ENCODE measurements at regions not wholly inside any gene's neighbourhood (a gene's known extent, or its start where the extent isn't known, plus 50 kb on each side); places are given as distances from the start of the nearest gene placed in this dataset.
"Not testable (repeated sequence)": the region's sequence is repeated elsewhere in the genome, so short reads cannot be mapped to it uniquely, and the experiment has no call there.

- Mint-ChIP-seq H3K36me3 (ENCODE audit: low read depth) (no peaks in the 10 kb centered on the region), H3K9me3 (no peaks in the 10 kb centered on the region), H3K27ac (no peak overlapping the region), H3K4me3 (no peak overlapping the region), H3K4me1 (ENCODE audit: low read depth) (no peaks in the 10 kb centered on the region), H3K27me3 (ENCODE audit: insufficient read depth) (peaks cover 8% of the 10 kb centered on the region)
- no peak for DNase-seq (ENCODE audit: low spot score)
- intact Hi-C loops (cut with micrococcal nuclease): no loop called here
Measured at GRCh38 chr20:4326195-4327065, 77.3 kb upstream of the ADRA1D start.

DNA sequence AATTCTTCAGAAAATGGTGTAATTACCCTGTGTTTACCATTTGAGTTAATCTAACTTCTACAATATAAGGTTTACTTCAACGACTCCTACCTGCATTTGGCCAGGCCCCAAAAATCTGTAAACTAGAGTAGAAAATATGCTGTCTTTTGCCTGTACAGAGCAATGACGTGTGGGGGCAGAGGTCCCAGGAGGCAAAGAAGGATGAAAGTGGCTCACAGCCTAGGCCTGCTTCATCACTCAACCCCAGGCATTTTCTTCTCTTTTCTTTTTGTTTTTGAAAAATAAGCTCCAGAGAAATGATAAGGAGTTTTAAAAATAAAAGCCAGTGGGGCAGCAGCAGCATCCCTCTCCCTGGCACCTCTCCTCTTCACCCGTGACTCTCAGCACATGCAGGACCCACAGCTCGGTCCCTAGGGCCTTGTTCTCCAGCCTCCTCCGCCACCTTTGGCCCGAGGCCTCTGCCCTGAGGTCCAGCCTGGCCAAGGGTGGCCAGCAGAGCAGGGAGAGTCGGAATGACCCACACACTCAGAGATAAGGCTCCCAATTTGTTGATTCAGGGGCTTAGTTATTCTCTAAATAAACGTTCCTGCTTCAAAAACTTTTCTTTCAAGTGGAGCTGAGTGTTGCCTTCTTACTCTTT is 76.6 kb upstream of the ADRA1D start:
- Mint-ChIP-seq H3K27me3 (ENCODE audit: insufficient read depth) (peaks cover 8% of the 10 kb centered on the region), H3K27ac (no peak overlapping the region), H3K4me3 (no peak overlapping the region), H3K4me1 (ENCODE audit: low read depth) (no peaks in the 10 kb centered on the region), H3K36me3 (ENCODE audit: low read depth) (no peaks in the 10 kb centered on the region), H3K9me3 (no peaks in the 10 kb centered on the region)
- DNase-seq (ENCODE audit: low spot score): no peak
- intact Hi-C loops (cut with micrococcal nuclease): no loop called here

DNA sequence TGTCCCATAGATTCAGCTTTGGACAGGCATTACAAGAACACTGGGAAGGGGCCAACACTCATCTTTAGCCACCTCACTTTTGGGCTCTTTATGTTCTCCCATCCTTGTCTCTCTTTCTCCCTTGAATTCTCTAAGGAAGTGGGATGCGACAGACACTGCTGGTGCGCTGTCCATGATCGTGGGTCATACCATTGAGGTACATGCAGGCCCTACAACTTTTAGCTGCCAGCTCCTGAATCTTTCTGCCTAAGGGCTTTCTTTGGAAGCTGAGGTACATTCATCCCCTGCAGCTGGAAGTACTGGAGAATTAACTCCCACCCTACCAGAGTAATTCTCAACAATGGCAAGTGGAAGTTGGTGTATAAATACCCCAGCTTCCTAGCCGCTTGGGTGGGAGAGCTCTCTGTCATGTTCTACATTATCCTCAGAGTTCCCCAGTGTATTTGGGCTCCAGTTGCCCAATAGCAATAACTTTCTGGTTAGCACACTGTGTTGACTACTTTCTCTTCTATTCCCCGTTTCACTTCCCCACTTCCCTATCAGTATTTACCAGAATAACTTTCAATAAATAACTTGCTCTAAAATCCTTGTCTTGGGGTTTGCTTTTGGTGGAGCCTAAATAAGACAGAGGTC is 75.6 kb upstream of the ADRA1D start:
- no peaks in the 10 kb centered on the region for H3K36me3 Mint-ChIP-seq (ENCODE audit: low read depth)
- H3K9me3 Mint-ChIP-seq: no peaks in the 10 kb centered on the region
- no peaks in the 10 kb centered on the region for H3K4me1 Mint-ChIP-seq (ENCODE audit: low read depth)
- no peak overlapping the region for H3K4me3 Mint-ChIP-seq
- H3K27me3 Mint-ChIP-seq (ENCODE audit: insufficient read depth): peaks cover 6% of the 10 kb centered on the region
- no peak overlapping the region for H3K27ac Mint-ChIP-seq
- intact Hi-C loops (cut with micrococcal nuclease): no loop called here
- no peak for DNase-seq (ENCODE audit: low spot score)

- Mint-ChIP-seq H3K27ac (no peak overlapping the region), H3K36me3 (ENCODE audit: low read depth) (no peaks in the 10 kb centered on the region), H3K4me1 (ENCODE audit: low read depth) (no peaks in the 10 kb centered on the region), H3K27me3 (ENCODE audit: insufficient read depth) (peaks cover 6% of the 10 kb centered on the region), H3K4me3 (no peak overlapping the region), H3K9me3 (no peaks in the 10 kb centered on the region)
- intact Hi-C loops (cut with micrococcal nuclease): no loop called here
- DNase-seq (ENCODE audit: low spot score): no peak
Measured at GRCh38 chr20:4322499-4322898, 73.4 kb upstream of the ADRA1D start.

GRCh38 chr20:4320291-4320690 is 71.2 kb upstream of the ADRA1D start:
- peaks cover 4% of the 10 kb centered on the region for H3K27me3 Mint-ChIP-seq (ENCODE audit: insufficient read depth)
- no peaks in the 10 kb centered on the region for H3K9me3 Mint-ChIP-seq
- no peaks in the 10 kb centered on the region for H3K36me3 Mint-ChIP-seq (ENCODE audit: low read depth)
- DNase-seq (ENCODE audit: low spot score): no peak
- H3K4me1 Mint-ChIP-seq (ENCODE audit: low read depth): no peaks in the 10 kb centered on the region
- intact Hi-C loops (cut with micrococcal nuclease): no loop called here
- no peak overlapping the region for H3K4me3 Mint-ChIP-seq
- H3K27ac Mint-ChIP-seq: no peak overlapping the region

DNA sequence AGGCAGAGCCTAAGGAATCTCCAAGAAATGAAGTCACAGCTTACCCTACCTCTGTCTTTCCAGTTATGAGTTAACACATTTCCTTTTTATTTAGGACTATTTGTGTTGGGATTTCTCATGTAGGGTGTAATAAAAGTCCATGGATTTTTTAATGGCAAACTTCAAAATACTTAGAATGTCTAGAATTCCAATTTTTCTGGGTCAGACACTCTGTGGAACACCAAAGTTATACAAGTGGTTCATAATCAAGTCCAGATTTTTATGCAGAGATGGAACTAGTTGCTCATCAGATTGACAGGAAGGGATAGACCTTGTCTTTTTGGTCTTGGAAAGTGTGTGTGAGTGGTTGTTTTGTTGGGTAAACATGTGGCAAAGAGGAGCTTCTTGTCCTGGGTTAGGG is 69.8 kb upstream of the ADRA1D start:
- no peak for DNase-seq (ENCODE audit: low spot score)
- intact Hi-C loops (cut with micrococcal nuclease): no loop called here

GRCh38 chr20:4310616-4311015 is 61.5 kb upstream of the ADRA1D start:
- H3K4me3 Mint-ChIP-seq; H3K36me3 Mint-ChIP-seq (ENCODE audit: low read depth); H3K27me3 Mint-ChIP-seq (ENCODE audit: insufficient read depth): not testable (repeated sequence)

More for the DNA sequence above, 69.8 kb upstream of the ADRA1D start:
- H3K27me3 Mint-ChIP-seq (ENCODE audit: insufficient read depth): peaks cover 2% of the 10 kb centered on the region
- no peaks in the 10 kb centered on the region for H3K9me3 Mint-ChIP-seq
- H3K4me1 Mint-ChIP-seq (ENCODE audit: low read depth): no peaks in the 10 kb centered on the region
- H3K36me3 Mint-ChIP-seq (ENCODE audit: low read depth): no peaks in the 10 kb centered on the region
- H3K27ac Mint-ChIP-seq: no peak overlapping the region
- no peak overlapping the region for H3K4me3 Mint-ChIP-seq

DNA sequence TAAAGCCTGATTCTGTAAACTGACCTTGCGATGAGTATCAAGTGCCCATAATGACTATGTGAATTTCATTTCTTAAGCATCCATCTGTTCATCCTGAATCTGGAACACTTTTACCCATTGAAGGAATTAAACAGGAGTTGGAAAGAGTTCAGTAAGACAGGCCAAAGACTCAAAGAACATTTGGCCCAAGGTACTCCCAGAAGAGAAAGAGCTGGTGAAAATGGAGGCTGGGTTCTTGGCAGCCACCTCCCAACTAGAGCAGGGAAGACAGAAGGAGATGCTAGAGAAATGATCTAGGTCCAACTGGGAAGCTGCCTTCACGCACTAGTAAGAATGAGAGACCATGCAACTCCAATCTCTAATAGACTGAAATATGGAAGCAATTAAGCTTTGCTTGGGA is 57.1 kb upstream of the ADRA1D start:
- peaks cover 10% of the 10 kb centered on the region for H3K27me3 Mint-ChIP-seq (ENCODE audit: insufficient read depth)
- no peak for DNase-seq (ENCODE audit: low spot score)
- no peaks in the 10 kb centered on the region for H3K36me3 Mint-ChIP-seq (ENCODE audit: low read depth)
- no peaks in the 10 kb centered on the region for H3K9me3 Mint-ChIP-seq
- no peak overlapping the region for H3K27ac Mint-ChIP-seq
- H3K4me1 Mint-ChIP-seq (ENCODE audit: low read depth): no peaks in the 10 kb centered on the region
- intact Hi-C loops (cut with micrococcal nuclease): no loop called here
- H3K4me3 Mint-ChIP-seq: no peak overlapping the region

More at GRCh38 chr20:4310616-4311015, 61.5 kb upstream of the ADRA1D start:
- H3K4me1 Mint-ChIP-seq (ENCODE audit: low read depth); intact Hi-C loops (cut with micrococcal nuclease); DNase-seq (ENCODE audit: low spot score); H3K27ac Mint-ChIP-seq; H3K9me3 Mint-ChIP-seq: not testable (repeated sequence)

GRCh38 chr20:4305091-4305490 is 56.0 kb upstream of the ADRA1D start:
- Mint-ChIP-seq H3K4me1 (ENCODE audit: low read depth) (no peaks in the 10 kb centered on the region), H3K4me3 (no peak overlapping the region), H3K9me3 (no peaks in the 10 kb centered on the region), H3K36me3 (ENCODE audit: low read depth) (no peaks in the 10 kb centered on the region), H3K27me3 (ENCODE audit: insufficient read depth) (peaks cover 13% of the 10 kb centered on the region), H3K27ac (no peak overlapping the region)
- intact Hi-C loops (cut with micrococcal nuclease): no loop called here
- DNase-seq (ENCODE audit: low spot score): no peak

DNA sequence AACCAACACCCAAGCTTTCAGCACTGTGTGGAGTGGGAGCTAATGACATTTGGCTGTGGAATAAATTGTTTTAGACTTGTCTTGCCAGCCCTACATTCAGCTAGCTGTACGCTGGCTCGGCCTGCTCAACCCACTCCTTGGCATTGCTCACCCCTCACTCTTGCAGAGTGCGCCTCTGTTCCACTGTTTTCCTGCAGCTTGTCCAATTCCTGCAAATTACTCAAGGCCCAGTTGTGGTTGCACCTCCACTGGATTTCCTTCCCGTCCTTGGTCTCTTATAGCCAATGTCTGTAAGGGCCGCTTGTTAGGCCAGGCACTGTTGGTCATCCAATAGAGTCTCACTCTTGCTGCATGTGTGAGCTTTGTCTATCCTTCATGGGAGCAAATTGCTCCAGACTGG is 55.5 kb upstream of the ADRA1D start:
- H3K4me1 Mint-ChIP-seq (ENCODE audit: low read depth): no peaks in the 10 kb centered on the region
- H3K27ac Mint-ChIP-seq: no peak overlapping the region
- no peak for DNase-seq (ENCODE audit: low spot score)

GRCh38 chr20:4303136-4303535 is 54.0 kb upstream of the ADRA1D start:
- no peak overlapping the region for H3K27ac Mint-ChIP-seq
- peaks cover 13% of the 10 kb centered on the region for H3K27me3 Mint-ChIP-seq (ENCODE audit: insufficient read depth)
- no peak for DNase-seq (ENCODE audit: low spot score)
- intact Hi-C loops (cut with micrococcal nuclease): no loop called here
- no peaks in the 10 kb centered on the region for H3K9me3 Mint-ChIP-seq
- no peaks in the 10 kb centered on the region for H3K36me3 Mint-ChIP-seq (ENCODE audit: low read depth)
- no peaks in the 10 kb centered on the region for H3K4me1 Mint-ChIP-seq (ENCODE audit: low read depth)
- no peak overlapping the region for H3K4me3 Mint-ChIP-seq

More for the DNA sequence above, 55.5 kb upstream of the ADRA1D start:
- Mint-ChIP-seq H3K9me3 (no peaks in the 10 kb centered on the region), H3K36me3 (ENCODE audit: low read depth) (no peaks in the 10 kb centered on the region), H3K4me3 (no peak overlapping the region), H3K27me3 (ENCODE audit: insufficient read depth) (peaks cover 13% of the 10 kb centered on the region)
- intact Hi-C loops (cut with micrococcal nuclease): no loop called here

DNA sequence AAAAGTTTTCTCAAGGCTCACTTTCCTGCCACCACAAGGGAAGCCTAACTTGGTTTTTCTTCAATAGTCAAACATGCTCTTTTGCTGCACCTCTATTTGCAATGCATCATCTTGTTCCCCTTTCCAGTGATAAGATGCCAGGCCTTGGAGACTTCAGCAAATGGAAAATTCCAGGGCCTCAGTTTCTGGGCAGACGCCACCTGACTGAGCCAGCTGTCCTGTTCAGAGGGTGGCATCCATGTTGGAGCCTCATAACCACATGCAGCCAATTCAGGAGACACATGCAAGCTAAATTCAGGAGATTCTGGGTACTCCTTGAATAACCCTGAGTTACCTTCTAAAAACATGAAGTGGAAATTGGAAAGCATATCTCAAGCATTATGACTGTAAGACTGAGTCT is 51.8 kb upstream of the ADRA1D start:
- Mint-ChIP-seq H3K9me3 (no peaks in the 10 kb centered on the region), H3K27ac (no peak overlapping the region), H3K4me1 (ENCODE audit: low read depth) (no peaks in the 10 kb centered on the region), H3K27me3 (ENCODE audit: insufficient read depth) (peaks cover 15% of the 10 kb centered on the region), H3K4me3 (no peak overlapping the region), H3K36me3 (ENCODE audit: low read depth) (no peaks in the 10 kb centered on the region)
- intact Hi-C loops (cut with micrococcal nuclease): no loop called here
- no peak for DNase-seq (ENCODE audit: low spot score)

DNA sequence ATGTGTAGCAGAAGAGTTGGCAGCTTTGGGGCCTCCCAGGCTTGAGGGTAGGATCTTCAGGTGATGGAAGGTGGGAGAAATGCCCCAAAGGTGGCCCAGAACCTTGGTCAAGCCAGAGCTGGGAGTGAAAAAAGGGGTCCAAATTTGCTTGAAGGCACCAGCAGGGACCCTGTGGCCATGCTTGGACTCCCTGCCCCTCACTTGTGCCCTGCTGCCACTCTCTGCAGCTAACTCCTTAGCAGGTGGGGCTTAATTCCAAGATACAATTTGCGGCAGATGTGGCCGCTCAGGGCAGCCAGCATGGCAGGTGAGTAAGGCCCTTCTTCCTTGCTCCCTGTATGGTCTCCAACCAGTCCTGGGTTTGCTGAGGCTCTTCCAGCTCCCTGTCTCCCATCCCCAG is 51.3 kb upstream of the ADRA1D start:
- no peaks in the 10 kb centered on the region for H3K4me1 Mint-ChIP-seq (ENCODE audit: low read depth)
- H3K36me3 Mint-ChIP-seq (ENCODE audit: low read depth): no peaks in the 10 kb centered on the region
- peaks cover 15% of the 10 kb centered on the region for H3K27me3 Mint-ChIP-seq (ENCODE audit: insufficient read depth)
- H3K9me3 Mint-ChIP-seq: no peaks in the 10 kb centered on the region
- no peak overlapping the region for H3K27ac Mint-ChIP-seq
- intact Hi-C loops (cut with micrococcal nuclease): no loop called here
- DNase-seq (ENCODE audit: low spot score): no peak
- no peak overlapping the region for H3K4me3 Mint-ChIP-seq

All from activated T-helper 1 cell treated with anti-CD3 and anti-CD28 coated beads, Interleukin-12 subunit alpha, Interleukin-12 subunit beta, Interleukin-2, Interleukin-4 antibody, amounts not matched to agents 30 ng/mL and 10 ng/mL and 1 ng/mL, durations not matched to agents 14 hours and 24 hours and 36 hours (primary cell).